Fibroblast of lung (primary cell): ENCODE measurements at regions not wholly inside any gene's neighbourhood (a gene's known extent, or its start where the extent isn't known, plus 50 kb on each side); places are given as distances from the start of the nearest gene placed in this dataset.
A peak's percentile ranks its signal among the peaks of the same experiment; 100 is the strongest.

Experiments used
- DNase-seq, 2 donors: peaks; one replicate each; pipeline versions ENCODE4 v3.0.0 to v3.0.0-alpha.2; 2010; ENCODE audit warnings: low read depth in 2 of 2
- H2AFZ ChIP-seq: 2 replicates; pipeline ENCODE4 v1.5.1; 2012; ENCODE audit warnings: low read length, control low read depth, inconsistent platforms
- H3K27ac ChIP-seq: 2 replicates; pipeline ENCODE4 v1.5.1; 2011; ENCODE audit warnings: low read length, control low read depth; ENCODE audit not compliant: insufficient read depth
- H3K27me3 ChIP-seq: 2 replicates; pipeline ENCODE4 v1.5.1; 2011; ENCODE audit warnings: mild to moderate bottlenecking, low read length; ENCODE audit not compliant: control insufficient read depth, insufficient read depth
- H3K36me3 ChIP-seq: 2 replicates; pipeline ENCODE4 v1.5.1; 2011; ENCODE audit warnings: low read length; ENCODE audit not compliant: control insufficient read depth, insufficient read depth
- H3K4me1 ChIP-seq: 2 replicates; pipeline ENCODE4 v1.5.1; 2011; ENCODE audit warnings: low read length; ENCODE audit not compliant: control insufficient read depth, insufficient read depth; ENCODE audit errors: extremely low read depth
- H3K4me2 ChIP-seq: 2 replicates; pipeline ENCODE4 v1.5.1; 2011; ENCODE audit warnings: low read length, control low read depth; ENCODE audit not compliant: insufficient read depth; ENCODE audit errors: extremely low read depth
- H3K4me3 ChIP-seq, 4 experiments: fragments of 200-600 bp in 1 of 4; sonication (generic) in 1 of 4; replicated peaks in 1 of 4; 2 replicates each; pipeline ENCODE4 v1.5.1; 2011 to 2016; ENCODE audit warnings: low read length in 4 of 4, low read depth in 3 of 4, mild to moderate bottlenecking in 3 of 4, control low read depth in 2 of 4, inconsistent platforms in 1 of 4, mixed read lengths in 1 of 4; ENCODE audit not compliant: insufficient read depth in 1 of 4; ENCODE audit errors: control extremely low read depth in 1 of 4
- H3K79me2 ChIP-seq: 2 replicates; pipeline ENCODE4 v1.5.1; 2012; ENCODE audit warnings: mild to moderate bottlenecking, low read length, inconsistent platforms; ENCODE audit not compliant: control insufficient read depth, insufficient read depth
- H3K9ac ChIP-seq: 2 replicates; pipeline ENCODE4 v1.5.1; 2011; ENCODE audit warnings: mild to moderate bottlenecking, low read length, control low read depth; ENCODE audit not compliant: insufficient read depth
- H3K9me3 ChIP-seq: 2 replicates; pipeline ENCODE4 v1.5.1; 2012; ENCODE audit warnings: low read depth, low read length; ENCODE audit not compliant: control insufficient read depth, insufficient read depth
- H4K20me1 ChIP-seq: 2 replicates; pipeline ENCODE4 v1.5.1; 2011; ENCODE audit warnings: low read length; ENCODE audit not compliant: control insufficient read depth, insufficient read depth; ENCODE audit errors: extremely low read depth
- EZH2 ChIP-seq: IDR thresholded peaks from 2 replicates; pipeline ENCODE4 v1.5.1; 2012; ENCODE audit warnings: low read length, control low read depth, mild to moderate bottlenecking; ENCODE audit errors: missing control alignments
- TF ChIP-seq, protein P1 (sequence below), 2 donors: IDR thresholded peaks in 1 of 2; conservative IDR thresholded peaks in 1 of 2; 1 replicate in 1 of 2; 2 replicates in 1 of 2; pipeline ENCODE4 v1.5.1; 2011 to 2012; ENCODE audit warnings: low read length in 2 of 2, control low read depth in 1 of 2, inconsistent platforms in 1 of 2, low read depth in 1 of 2, mild to moderate bottlenecking in 1 of 2

DNA sequence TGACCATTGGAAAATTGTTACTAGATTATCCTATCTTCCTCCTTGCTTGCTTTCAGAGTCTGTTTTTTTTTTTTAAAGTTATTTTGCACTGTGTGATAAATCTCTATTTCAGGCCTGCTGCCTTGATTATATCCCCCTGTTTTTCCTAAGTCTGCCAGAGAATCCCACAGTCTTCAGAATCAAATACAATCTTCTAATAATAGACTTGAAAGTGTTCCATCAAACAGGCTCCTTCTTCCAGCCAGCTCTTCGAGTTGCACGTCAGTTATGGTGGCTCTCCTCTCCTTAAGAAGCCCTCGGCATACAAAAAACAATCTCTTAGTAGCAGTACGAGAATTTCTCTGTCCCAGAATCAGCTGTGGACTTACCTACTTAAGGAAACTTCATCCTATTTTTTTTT lies 92.9 kb upstream of the NOX3 start:
- Histone ChIP-seq H3K9ac (no peak overlapping the region), H2AFZ (peak overlapping the region; percentile 22), H3K79me2 (no peaks in the 10 kb centered on the region), H3K27ac (no peak overlapping the region), H3K27me3 (no peaks in the 10 kb centered on the region), H3K36me3 (no peaks in the 10 kb centered on the region), H3K9me3 (no peaks in the 10 kb centered on the region), H3K4me3 (no peak overlapping the region), H3K4me1 (no peaks in the 10 kb centered on the region), H4K20me1 (no peaks in the 10 kb centered on the region), H3K4me2 (no peak overlapping the region)
- TF ChIP-seq, protein P1, sequence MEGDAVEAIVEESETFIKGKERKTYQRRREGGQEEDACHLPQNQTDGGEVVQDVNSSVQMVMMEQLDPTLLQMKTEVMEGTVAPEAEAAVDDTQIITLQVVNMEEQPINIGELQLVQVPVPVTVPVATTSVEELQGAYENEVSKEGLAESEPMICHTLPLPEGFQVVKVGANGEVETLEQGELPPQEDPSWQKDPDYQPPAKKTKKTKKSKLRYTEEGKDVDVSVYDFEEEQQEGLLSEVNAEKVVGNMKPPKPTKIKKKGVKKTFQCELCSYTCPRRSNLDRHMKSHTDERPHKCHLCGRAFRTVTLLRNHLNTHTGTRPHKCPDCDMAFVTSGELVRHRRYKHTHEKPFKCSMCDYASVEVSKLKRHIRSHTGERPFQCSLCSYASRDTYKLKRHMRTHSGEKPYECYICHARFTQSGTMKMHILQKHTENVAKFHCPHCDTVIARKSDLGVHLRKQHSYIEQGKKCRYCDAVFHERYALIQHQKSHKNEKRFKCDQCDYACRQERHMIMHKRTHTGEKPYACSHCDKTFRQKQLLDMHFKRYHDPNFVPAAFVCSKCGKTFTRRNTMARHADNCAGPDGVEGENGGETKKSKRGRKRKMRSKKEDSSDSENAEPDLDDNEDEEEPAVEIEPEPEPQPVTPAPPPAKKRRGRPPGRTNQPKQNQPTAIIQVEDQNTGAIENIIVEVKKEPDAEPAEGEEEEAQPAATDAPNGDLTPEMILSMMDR (conservative IDR thresholded peaks at IDR 0.05 in 1 of 2, IDR thresholded peaks at IDR 0.05 in 1 of 2; ENCODE audit: low read depth in 1 of 2, low read length in 2 of 2) = no peak
- no peak for TF ChIP-seq EZH2
- no peak for DNase-seq

DNA sequence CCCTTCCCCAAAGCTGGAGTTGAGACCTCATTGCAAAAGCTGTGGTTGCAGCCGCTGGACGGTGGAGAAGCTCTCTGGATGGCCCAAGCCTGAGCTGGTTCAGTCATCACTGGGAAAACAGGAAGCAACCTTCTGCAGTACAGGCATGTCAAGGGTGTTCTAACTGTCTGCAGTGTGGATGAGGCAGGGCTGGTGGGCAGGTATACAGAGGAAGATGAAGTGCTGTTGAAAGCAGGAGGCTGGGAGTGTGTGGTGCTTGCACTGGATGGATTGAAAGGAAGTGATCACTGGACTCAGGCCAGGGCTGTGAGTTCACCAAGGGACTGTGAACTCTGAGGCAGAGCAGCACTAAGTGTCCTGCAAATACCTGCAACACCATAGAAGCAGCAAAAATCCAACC lies 89.0 kb upstream of the NOX3 start:
- Histone ChIP-seq H3K36me3 (no peaks in the 10 kb centered on the region), H3K27ac (no peak overlapping the region), H3K4me1 (no peaks in the 10 kb centered on the region), H3K27me3 (no peaks in the 10 kb centered on the region), H3K9ac (no peak overlapping the region), H3K4me2 (no peak overlapping the region), H3K79me2 (no peaks in the 10 kb centered on the region), H3K4me3 (no peak overlapping the region), H3K9me3 (no peaks in the 10 kb centered on the region), H4K20me1 (no peaks in the 10 kb centered on the region), H2AFZ (no peak overlapping the region)
- TF ChIP-seq, protein P1 (conservative IDR thresholded peaks at IDR 0.05 in 1 of 2, IDR thresholded peaks at IDR 0.05 in 1 of 2; ENCODE audit: low read depth in 1 of 2, low read length in 2 of 2) = no peak
- TF ChIP-seq EZH2 = no peak
- no peak for DNase-seq

DNA sequence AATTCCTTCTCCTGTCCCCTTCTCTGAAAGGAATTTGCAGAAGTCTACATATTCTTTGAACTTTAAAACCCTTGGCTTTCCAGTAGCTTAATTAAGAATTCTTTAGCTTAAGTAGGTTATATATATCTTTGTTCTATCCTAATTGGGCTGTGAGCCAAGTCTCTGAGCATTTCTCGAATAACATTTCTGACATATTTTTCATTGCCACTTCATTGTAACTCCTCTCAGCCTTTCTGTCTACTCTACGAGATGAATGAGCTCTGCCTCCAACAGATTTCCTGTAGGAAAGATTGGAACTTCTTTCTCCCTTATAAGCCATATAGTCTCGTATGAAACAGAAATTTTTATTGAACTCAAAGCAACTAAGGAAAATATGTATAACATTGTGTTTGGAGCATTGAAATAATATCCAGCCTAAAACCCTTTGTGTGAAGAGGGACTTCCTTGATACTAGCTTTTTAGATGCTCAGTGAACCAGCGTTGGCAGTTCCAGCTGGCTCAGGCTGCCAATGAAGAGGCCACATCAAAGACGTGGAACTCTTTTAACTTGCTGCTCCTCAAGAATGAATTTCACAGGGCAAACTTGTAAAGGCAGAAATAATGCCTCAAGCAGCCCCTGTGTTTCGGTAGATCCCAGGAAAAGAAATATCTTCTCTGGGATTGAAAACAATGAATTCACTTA lies 87.7 kb upstream of the NOX3 start:
- DNase-seq = peak in 1 of 2 donors; percentile 14
- Histone ChIP-seq H3K36me3 (no peaks in the 10 kb centered on the region), H3K9me3 (no peaks in the 10 kb centered on the region), H2AFZ (no peak overlapping the region), H3K79me2 (no peaks in the 10 kb centered on the region), H3K4me1 (no peaks in the 10 kb centered on the region), H4K20me1 (no peaks in the 10 kb centered on the region), H3K4me3 (no peak overlapping the region), H3K9ac (no peak overlapping the region), H3K4me2 (no peak overlapping the region), H3K27ac (no peak overlapping the region), H3K27me3 (no peaks in the 10 kb centered on the region)
- TF ChIP-seq, protein P1 (conservative IDR thresholded peaks at IDR 0.05 in 1 of 2, IDR thresholded peaks at IDR 0.05 in 1 of 2; ENCODE audit: low read depth in 1 of 2, low read length in 2 of 2) = no peak
- no peak for TF ChIP-seq EZH2
